ENCODE measurements at regions not wholly inside any gene's neighbourhood (a gene's known extent, or its start where the extent isn't known, plus 50 kb on each side); places are given as distances from the start of the nearest gene placed in this dataset.

- Mint-ChIP-seq H3K9me3 (peaks cover 0 to 2% (median 0%) of the 10 kb centered on the region in 8 donors), H3K27me3 (peaks cover 5 to 16% of the 10 kb centered on the region in 2 donors), H3K4me1 (peaks cover 6 to 18% (median 11%) of the 10 kb centered on the region in 4 donors), H3K27ac (peak overlapping the region in 2 of 7 donors; percentile 13 to 42), H3K36me3 (no peaks in the 10 kb centered on the region), H3K4me3 (peak overlapping the region; percentile 42 to 78 (median 71))
- Histone ChIP-seq H3K4me1 (ENCODE audit: insufficient read depth, low read length) (peaks cover 8% of the 10 kb centered on the region), H3K27me3 (ENCODE audit: insufficient read depth, low read length) (no peaks in the 10 kb centered on the region), H3K4me3 (ENCODE audit: low read length in 2 of 2) (no peak overlapping the region), H3K27ac (ENCODE audit: low read depth, low read length) (no peak overlapping the region), H3K9me3 (ENCODE audit: control insufficient read depth in 1 of 2, low read length in 2 of 2) (no peaks in the 10 kb centered on the region), H3K36me3 (ENCODE audit: insufficient read depth, low read length) (no peaks in the 10 kb centered on the region)
- DNase-seq = peak in 3 of 5 donors; percentile 1 to 3 (median 1)
- POLR2A ChIA-PET (ENCODE audit: partially characterized antibody) = no interaction called here
- CTCF ChIA-PET (ENCODE audit: partially characterized antibody) = no interaction called here
- intact Hi-C loops (cut with micrococcal nuclease) = no loop called here
These were observed 222.4 kb upstream of the JARID2 start for GRCh38 chr6:15023448-15023847.

DNA sequence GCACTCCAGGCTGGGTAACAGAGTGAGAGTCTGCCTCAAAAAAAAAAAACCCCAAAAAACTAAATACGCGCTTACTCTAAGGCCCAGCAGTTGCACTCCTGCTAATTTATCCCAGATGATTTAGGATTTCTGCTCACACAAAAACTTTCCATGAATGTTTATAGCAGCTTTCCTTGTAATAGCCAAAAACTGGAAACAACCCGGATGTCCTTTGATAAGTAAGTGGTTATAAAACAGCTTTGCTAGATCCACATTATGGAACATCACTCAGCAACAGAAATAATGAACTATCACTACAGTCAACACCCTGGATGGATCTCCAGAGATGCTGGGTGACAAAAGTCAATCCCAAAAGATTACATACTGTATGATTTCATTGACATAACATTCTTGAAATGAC is 220.4 kb upstream of the JARID2 start:
- Histone ChIP-seq H3K4me3 (ENCODE audit: low read length in 2 of 2) (no peak overlapping the region), H3K9me3 (ENCODE audit: control insufficient read depth in 1 of 2, low read length in 2 of 2) (no peaks in the 10 kb centered on the region), H3K27me3 (ENCODE audit: insufficient read depth, low read length) (no peaks in the 10 kb centered on the region), H3K36me3 (ENCODE audit: insufficient read depth, low read length) (no peaks in the 10 kb centered on the region), H3K27ac (ENCODE audit: low read depth, low read length) (no peak overlapping the region), H3K4me1 (ENCODE audit: insufficient read depth, low read length) (peaks cover 8% of the 10 kb centered on the region)
- Mint-ChIP-seq H3K36me3 (no peaks in the 10 kb centered on the region), H3K4me3 (no peak overlapping the region), H3K27ac (no peak overlapping the region), H3K9me3 (peaks cover 0 to 6% (median 0%) of the 10 kb centered on the region in 8 donors), H3K4me1 (peaks cover 5 to 18% (median 9%) of the 10 kb centered on the region in 4 donors), H3K27me3 (peaks cover 2 to 13% of the 10 kb centered on the region in 2 donors)
- no peak for DNase-seq
- ChIA-PET CTCF (ENCODE audit: partially characterized antibody) (no interaction called here), POLR2A (ENCODE audit: partially characterized antibody) (no interaction called here)
- intact Hi-C loops (cut with micrococcal nuclease) = no loop called here

GRCh38 chr6:15026832-15027231 is 219.0 kb upstream of the JARID2 start:
- Mint-ChIP-seq H3K27ac (peak overlapping the region in 1 of 7 donors; percentile 32), H3K4me1 (peaks cover 4 to 13% (median 8%) of the 10 kb centered on the region in 4 donors), H3K4me3 (no peak overlapping the region), H3K27me3 (peaks cover 0 to 5% of the 10 kb centered on the region in 2 donors), H3K36me3 (no peaks in the 10 kb centered on the region), H3K9me3 (peaks cover 0 to 6% (median 0%) of the 10 kb centered on the region in 8 donors)
- POLR2A ChIA-PET (ENCODE audit: partially characterized antibody) = no interaction called here
- H3K27me3 ChIP-seq (ENCODE audit: insufficient read depth, low read length) = no peaks in the 10 kb centered on the region
- H3K36me3 ChIP-seq (ENCODE audit: insufficient read depth, low read length) = no peaks in the 10 kb centered on the region
- H3K27ac ChIP-seq (ENCODE audit: low read depth, low read length) = no peak overlapping the region
- DNase-seq = no peak
- no peaks in the 10 kb centered on the region for H3K9me3 ChIP-seq (ENCODE audit: control insufficient read depth in 1 of 2, low read length in 2 of 2)
- no peak overlapping the region for H3K4me3 ChIP-seq (ENCODE audit: low read length in 2 of 2)
- intact Hi-C loops (cut with micrococcal nuclease) = no loop called here
- CTCF ChIA-PET (ENCODE audit: partially characterized antibody) = no interaction called here
- H3K4me1 ChIP-seq (ENCODE audit: insufficient read depth, low read length) = peaks cover 5% of the 10 kb centered on the region

- H3K4me3 Mint-ChIP-seq = no peak overlapping the region
- no peaks in the 10 kb centered on the region for H3K4me1 ChIP-seq (ENCODE audit: insufficient read depth, low read length)
- CTCF ChIA-PET (ENCODE audit: partially characterized antibody) = no interaction called here
- no peaks in the 10 kb centered on the region for H3K36me3 Mint-ChIP-seq
- H3K9me3 ChIP-seq (ENCODE audit: control insufficient read depth in 1 of 2, low read length in 2 of 2) = no peaks in the 10 kb centered on the region
- intact Hi-C loops (cut with micrococcal nuclease) = no loop called here
- no peak for DNase-seq
- peaks cover 0 to 6% (median 0%) of the 10 kb centered on the region in 8 donors for H3K9me3 Mint-ChIP-seq
- peaks cover 4 to 10% (median 6%) of the 10 kb centered on the region in 4 donors for H3K4me1 Mint-ChIP-seq
- peaks cover 0 to 2% of the 10 kb centered on the region in 2 donors for H3K27me3 Mint-ChIP-seq
- no peak overlapping the region for H3K27ac ChIP-seq (ENCODE audit: low read depth, low read length)
- no peaks in the 10 kb centered on the region for H3K36me3 ChIP-seq (ENCODE audit: insufficient read depth, low read length)
- no peak overlapping the region for H3K4me3 ChIP-seq (ENCODE audit: low read length in 2 of 2)
- no peaks in the 10 kb centered on the region for H3K27me3 ChIP-seq (ENCODE audit: insufficient read depth, low read length)
- POLR2A ChIA-PET (ENCODE audit: partially characterized antibody) = no interaction called here
- H3K27ac Mint-ChIP-seq = no peak overlapping the region
These were observed 218.4 kb upstream of the JARID2 start for GRCh38 chr6:15027472-15027871.

DNA sequence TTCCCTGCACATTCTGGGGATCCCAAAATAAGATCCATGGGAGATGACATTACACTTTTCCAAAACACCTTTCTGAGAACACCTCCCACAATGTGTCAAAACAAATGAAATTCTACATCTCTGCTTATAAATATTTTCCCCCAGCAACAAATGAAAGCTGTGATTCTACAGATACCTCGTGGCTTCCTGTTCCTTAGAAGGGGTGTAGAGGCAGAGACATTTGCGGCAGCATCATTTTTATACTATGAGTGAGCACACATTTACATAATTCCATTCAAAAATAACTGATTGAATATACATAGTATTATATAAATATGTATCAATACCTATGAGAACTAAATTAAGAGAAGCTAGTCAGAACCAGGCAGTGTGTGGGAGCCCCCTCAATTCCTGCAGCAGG is 213.9 kb upstream of the JARID2 start:
- peaks cover 0 to 3% (median 1%) of the 10 kb centered on the region in 4 donors for H3K4me1 Mint-ChIP-seq
- H3K27me3 Mint-ChIP-seq = no peaks in the 10 kb centered on the region
- no peaks in the 10 kb centered on the region for H3K27me3 ChIP-seq (ENCODE audit: insufficient read depth, low read length)
- H3K4me3 Mint-ChIP-seq = no peak overlapping the region
- H3K9me3 Mint-ChIP-seq = peaks cover 0 to 6% (median 0%) of the 10 kb centered on the region in 8 donors
- H3K36me3 ChIP-seq (ENCODE audit: insufficient read depth, low read length) = no peaks in the 10 kb centered on the region
- no peak overlapping the region for H3K4me3 ChIP-seq (ENCODE audit: low read length in 2 of 2)
- H3K27ac Mint-ChIP-seq = no peak overlapping the region
- H3K36me3 Mint-ChIP-seq = no peaks in the 10 kb centered on the region
- no peak for DNase-seq
- no peaks in the 10 kb centered on the region for H3K9me3 ChIP-seq (ENCODE audit: control insufficient read depth in 1 of 2, low read length in 2 of 2)
- H3K4me1 ChIP-seq (ENCODE audit: insufficient read depth, low read length) = peaks cover 5% of the 10 kb centered on the region
- no peak overlapping the region for H3K27ac ChIP-seq (ENCODE audit: low read depth, low read length)
- intact Hi-C loops (cut with micrococcal nuclease) = no loop called here
- POLR2A ChIA-PET (ENCODE audit: partially characterized antibody) = no interaction called here
- CTCF ChIA-PET (ENCODE audit: partially characterized antibody) = no interaction called here

DNA sequence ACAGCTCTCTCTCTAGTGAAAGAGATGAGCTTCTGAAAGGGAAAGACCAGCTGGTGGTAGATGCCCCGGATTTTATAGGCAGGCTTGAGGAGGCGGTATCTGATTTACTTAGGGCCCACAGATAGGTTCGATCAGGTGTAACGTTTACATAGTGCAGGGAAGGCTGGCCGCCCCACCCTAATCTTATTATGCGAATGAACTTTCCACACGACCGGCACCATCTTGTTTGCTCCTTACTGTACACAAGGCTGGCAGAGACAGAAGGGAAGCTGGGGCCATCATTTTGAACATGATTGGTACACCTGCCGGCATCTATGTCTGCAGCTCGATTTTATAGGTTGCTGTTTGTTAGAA is 212.0 kb upstream of the JARID2 start:
- no peak overlapping the region for H3K27ac Mint-ChIP-seq
- no peaks in the 10 kb centered on the region for H3K36me3 Mint-ChIP-seq
- peaks cover 5% of the 10 kb centered on the region for H3K4me1 ChIP-seq (ENCODE audit: insufficient read depth, low read length)
- intact Hi-C loops (cut with micrococcal nuclease) = no loop called here
- no peaks in the 10 kb centered on the region for H3K27me3 Mint-ChIP-seq
- peaks cover 0 to 6% (median 0%) of the 10 kb centered on the region in 8 donors for H3K9me3 Mint-ChIP-seq
- no peaks in the 10 kb centered on the region for H3K36me3 ChIP-seq (ENCODE audit: insufficient read depth, low read length)
- H3K4me3 Mint-ChIP-seq = no peak overlapping the region
- no peaks in the 10 kb centered on the region for H3K9me3 ChIP-seq (ENCODE audit: control insufficient read depth in 1 of 2, low read length in 2 of 2)
- H3K4me1 Mint-ChIP-seq = peaks cover 0 to 3% (median 1%) of the 10 kb centered on the region in 4 donors
- POLR2A ChIA-PET (ENCODE audit: partially characterized antibody) = no interaction called here
- DNase-seq = no peak
- no peak overlapping the region for H3K4me3 ChIP-seq (ENCODE audit: low read length in 2 of 2)
- H3K27ac ChIP-seq (ENCODE audit: low read depth, low read length) = no peak overlapping the region
- CTCF ChIA-PET (ENCODE audit: partially characterized antibody) = no interaction called here
- H3K27me3 ChIP-seq (ENCODE audit: insufficient read depth, low read length) = no peaks in the 10 kb centered on the region

DNA sequence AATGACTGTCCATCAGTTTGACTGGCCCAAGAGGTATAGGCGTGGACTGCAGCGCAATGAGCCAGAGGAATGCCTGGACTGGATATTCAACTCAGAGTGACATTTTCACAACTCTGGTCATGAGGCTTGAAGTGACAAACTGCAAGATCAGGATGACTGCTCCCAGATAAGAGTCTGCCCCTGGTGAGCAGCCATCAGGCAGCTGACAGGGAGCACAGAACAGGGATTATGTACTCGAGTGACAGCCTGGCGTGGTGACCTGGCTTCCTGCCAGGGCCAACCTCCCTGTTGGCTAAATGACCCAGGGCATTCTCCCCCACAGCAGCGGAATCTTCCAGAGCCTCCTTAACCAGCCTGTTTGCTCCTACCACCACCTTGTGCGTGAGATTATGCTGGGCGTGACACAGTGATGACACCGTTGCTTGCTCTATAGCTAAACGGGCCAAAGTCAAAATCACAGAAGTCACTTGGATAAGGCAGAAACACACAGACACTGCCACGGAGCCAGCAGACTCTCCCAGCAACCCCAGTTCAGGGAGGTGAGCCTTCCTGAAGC is 209.1 kb upstream of the JARID2 start:
- ChIA-PET CTCF (ENCODE audit: partially characterized antibody) (interaction anchor here (1.4 kb wide), 1 partner anchor 401 kb away, joined by 3 read pairs; no protein-coding TSS in a partner anchor), POLR2A (ENCODE audit: partially characterized antibody) (no interaction called here)
- H3K36me3 ChIP-seq (ENCODE audit: insufficient read depth, low read length) = no peaks in the 10 kb centered on the region
- Mint-ChIP-seq H3K9me3 (no peaks in the 10 kb centered on the region), H3K36me3 (no peaks in the 10 kb centered on the region), H3K4me1 (peaks cover 0 to 2% (median 1%) of the 10 kb centered on the region in 4 donors), H3K27me3 (no peaks in the 10 kb centered on the region), H3K27ac (no peak overlapping the region), H3K4me3 (no peak overlapping the region)
- no peak for DNase-seq
- no peaks in the 10 kb centered on the region for H3K9me3 ChIP-seq (ENCODE audit: control insufficient read depth in 1 of 2, low read length in 2 of 2)
- H3K4me3 ChIP-seq (ENCODE audit: low read length in 2 of 2) = no peak overlapping the region
- no peak overlapping the region for H3K27ac ChIP-seq (ENCODE audit: low read depth, low read length)
- H3K4me1 ChIP-seq (ENCODE audit: insufficient read depth, low read length) = peaks cover 5% of the 10 kb centered on the region
- intact Hi-C loops (cut with micrococcal nuclease) = no loop called here
- no peaks in the 10 kb centered on the region for H3K27me3 ChIP-seq (ENCODE audit: insufficient read depth, low read length)
